Heart left ventricle (tissue), 16 donors: ENCODE measurements at regions not wholly inside any gene's neighbourhood (a gene's known extent, or its start where the extent isn't known, plus 50 kb on each side); places are given as distances from the start of the nearest gene placed in this dataset.

Experiments used
- ATAC-seq, 4 donors: fragments of 200-7000 bp; cut with Tn5 transposase; one replicate each; pipeline ENCODE4 v1.9.1; 2020 to 2022; ENCODE audit warnings: moderate library complexity in 4 of 4, mild to moderate bottlenecking in 3 of 4, moderate number of reproducible peaks in 1 of 4
- DNase-seq, 5 donors: peaks; one replicate each; pipeline ENCODE4 v3.0.0-alpha.2; 2020
- H3K27ac ChIP-seq, 12 donors: fragments of 200-600 bp; sonication (generic) in 4 of 12; one replicate each; pipeline versions ENCODE4 v1.5.0 to v1.8.0; 2016 to 2022; ENCODE audit warnings: mild to moderate bottlenecking in 2 of 12
- H3K27me3 ChIP-seq, 9 donors: fragments of 200-600 bp; sonication (generic) in 2 of 9; one replicate each; pipeline versions ENCODE4 v1.5.1 to v1.8.0; 2016 to 2022; ENCODE audit warnings: mild to moderate bottlenecking in 3 of 9
- H3K36me3 ChIP-seq, 9 donors: fragments of 200-600 bp; sonication (generic) in 2 of 9; one replicate each; pipeline versions ENCODE4 v1.5.0 to v1.8.0; 2018 to 2022; ENCODE audit warnings: mild to moderate bottlenecking in 2 of 9
- H3K4me1 ChIP-seq, 12 donors: fragments of 200-600 bp; sonication (generic) in 4 of 12; one replicate each; pipeline versions ENCODE4 v1.5.0 to v1.8.0; 2016 to 2022; ENCODE audit warnings: mild to moderate bottlenecking in 3 of 12
- H3K4me3 ChIP-seq, 12 donors: fragments of 200-600 bp; sonication (generic) in 4 of 12; one replicate each; pipeline versions ENCODE4 v1.5.0 to v1.8.0; 2017 to 2022; ENCODE audit warnings: mild to moderate bottlenecking in 9 of 12, moderate library complexity in 4 of 12
- H3K9me3 ChIP-seq, 12 donors: fragments of 200-600 bp; sonication (generic) in 4 of 12; one replicate each; pipeline versions ENCODE4 v1.5.0 to v1.8.0; 2016 to 2022; ENCODE audit warnings: mild to moderate bottlenecking in 1 of 12
- CTCF ChIP-seq, 12 donors: fragments of 200-600 bp; sonication (generic) in 4 of 12; IDR thresholded peaks; one replicate each; pipeline versions ENCODE4 v1.5.0 to v1.8.0; 2018 to 2022; ENCODE audit warnings: antibody characterized with exemption in 12 of 12, mild to moderate bottlenecking in 5 of 12
- POLR2A ChIP-seq, 2 donors: fragments of 450-650 bp; IDR thresholded peaks; one replicate each; pipeline ENCODE4 v1.6.1; 2017; ENCODE audit warnings: antibody characterized with exemption in 2 of 2, mild to moderate bottlenecking in 2 of 2, moderate library complexity in 2 of 2
- WGBS, 4 donors: extraction: QIAGEN DNeasy Blood & Tissue Kit in 2 of 4; methylation state at CpG; one replicate each; pipeline versions ENCODE4 v1.1.5 to v1.1.7; 2013 to 2018; 5-methylcytosine and 5-hydroxymethylcytosine counted together
- intact Hi-C, 10 donors: fragments of 100-400 bp; cut with DNase I; formaldehyde crosslinking; loops; one replicate each; pipeline versions ENCODE4 v1.11.1 to v1.14.2; 2022
- donor health status: ischemic (EF 13 %, LVEDD 7.1; RV severe dilation, severe dysfunction).
- donor health status: healthy with polysubstance abuse.
- donor health status: DM: no; HTN: yes; CAD: no.
- donor health status: DM: no; HTN: no; CAD: no.
- donor health status: ischemic (EF 25% LVEDD 6.9; RV normal size, moderate dysfunction).
- donor health status: ischemic (EF 25% LVEDD 5.7; RV mildly dilated, moderate dysfunction).
- donor health status: healthy.
- donor health status: DM: yes; HTN: yes; CAD: no.
- donor health status: ischemic (EF 35%, LVEDD 5.7; RV mildly dilated, moderate dysfunction).
- donor health status: nonischemic (EF 11% LVEDD 7.7; RV severe dilation, severe dysfunction).
- donor health status: DM: yes; HTN: yes; CAD: no.
- donor health status: PGD.
- donor health status: ischemic (EF 29% LVEDD 5.4; RV normal size, mild dysfunction).
- donor health status: nonischemic (EF 23%, LVEDD 6.1; RV moderate dilation, normal function).

- no peak for ATAC-seq
Measured at GRCh38 chrX:39950018-39950688, 147.6 kb downstream of the BCOR start.

GRCh38 chrX:39952989-39953388 lies 144.8 kb downstream of the BCOR start:
- WGBS, 4 donors = 68 to 86% (median 79%) methylated on average over 3 of the region's 3 CpGs
- intact Hi-C loops = no loop called here
- TF ChIP-seq CTCF (IDR thresholded peaks at IDR 0.05) (no peak), POLR2A (IDR thresholded peaks at IDR 0.05) (no peak)

More at GRCh38 chrX:39950018-39950688, 147.6 kb downstream of the BCOR start:
- DNase-seq = no peak
- Histone ChIP-seq H3K4me3 (no peak overlapping the region), H3K27ac (no peak overlapping the region), H3K4me1 (peaks cover 0 to 10% (median 0%) of the 10 kb centered on the region in 12 donors), H3K9me3 (no peaks in the 10 kb centered on the region), H3K27me3 (peaks cover 0 to 4% (median 0%) of the 10 kb centered on the region in 9 donors), H3K36me3 (no peaks in the 10 kb centered on the region)
- TF ChIP-seq POLR2A (IDR thresholded peaks at IDR 0.05) (no peak), CTCF (IDR thresholded peaks at IDR 0.05) (no peak)
- intact Hi-C loops = no loop called here
- 85 to 96% (median 92%) methylated on average over 3 of the region's 3 CpGs for WGBS, 4 donors

GRCh38 chrX:39953879-39954278 lies 143.9 kb downstream of the BCOR start:
- H3K9me3 ChIP-seq = no peaks in the 10 kb centered on the region
- ATAC-seq (peak; percentile 79 to 86 (median 81)), DNase-seq (peak; percentile 41 to 81 (median 71))
- no peaks in the 10 kb centered on the region for H3K27me3 ChIP-seq
- intact Hi-C loops = no loop called here
- peak overlapping the region in 2 of 12 donors; percentile 7 to 26 for H3K27ac ChIP-seq
- WGBS, 4 donors = 40 to 59% (median 48%) methylated on average over 8 to 10 of the region's 10 CpGs
- H3K4me3 ChIP-seq = no peak overlapping the region
- TF ChIP-seq POLR2A (IDR thresholded peaks at IDR 0.05) = no peak
- TF ChIP-seq CTCF (IDR thresholded peaks at IDR 0.05) = no peak
- peaks cover 0 to 19% (median 0%) of the 10 kb centered on the region in 12 donors for H3K4me1 ChIP-seq
- H3K36me3 ChIP-seq = no peaks in the 10 kb centered on the region

More at GRCh38 chrX:39952989-39953388, 144.8 kb downstream of the BCOR start:
- no peak for ATAC-seq
- DNase-seq = no peak
- no peaks in the 10 kb centered on the region for H3K9me3 ChIP-seq
- peaks cover 0 to 13% (median 0%) of the 10 kb centered on the region in 12 donors for H3K4me1 ChIP-seq
- peaks cover 0 to 4% (median 0%) of the 10 kb centered on the region in 9 donors for H3K27me3 ChIP-seq
- H3K27ac ChIP-seq = no peak overlapping the region
- H3K4me3 ChIP-seq = no peak overlapping the region
- H3K36me3 ChIP-seq = no peaks in the 10 kb centered on the region

GRCh38 chrX:39954851-39955250 lies 142.9 kb downstream of the BCOR start:
- intact Hi-C loops = no loop called here
- Histone ChIP-seq H3K27ac (no peak overlapping the region), H3K4me3 (no peak overlapping the region), H3K9me3 (no peaks in the 10 kb centered on the region), H3K27me3 (no peaks in the 10 kb centered on the region), H3K4me1 (peaks cover 0 to 19% (median 0%) of the 10 kb centered on the region in 12 donors), H3K36me3 (no peaks in the 10 kb centered on the region)
- TF ChIP-seq POLR2A (IDR thresholded peaks at IDR 0.05) (no peak), CTCF (IDR thresholded peaks at IDR 0.05) (no peak)
- no peak for ATAC-seq
- DNase-seq = no peak
- WGBS, 4 donors = 74 to 80% (median 77%) methylated on average over 9 of the region's 9 CpGs
